BJ (cell line): ENCODE measurements at regions not wholly inside any gene's neighbourhood (a gene's known extent, or its start where the extent isn't known, plus 50 kb on each side); places are given as distances from the start of the nearest gene placed in this dataset.

Experiments
- CTCF ChIA-PET: fragments of 350-600 bp; formaldehyde crosslinking; extraction: SDS; loops from one replicate; lab custom pipeline; 2021; ENCODE audit warnings: antibody characterized with exemption, inconsistent platforms; lab: Yijun Ruan, JAX
- POLR2A ChIA-PET: fragments of 300-600 bp; sonication (Branson Sonifier 250); formaldehyde crosslinking; extraction: SDS; loops from one replicate; lab custom pipeline; 2021; ENCODE audit warnings: antibody characterized with exemption; lab: Charles Lee
- DNase-seq: peaks from one replicate; pipeline ENCODE4 v3.0.0-alpha.2; 2011; ENCODE audit warnings: low read depth
- H3K27me3 ChIP-seq: 2 replicates; pipeline ENCODE4 v1.6.0; 2011; ENCODE audit warnings: low read length; ENCODE audit not compliant: control insufficient read depth, insufficient read depth
- H3K36me3 ChIP-seq: 2 replicates; pipeline ENCODE4 v1.5.1; 2011; ENCODE audit warnings: low read length; ENCODE audit not compliant: control insufficient read depth, insufficient read depth
- H3K4me3 ChIP-seq: 2 replicates; pipeline ENCODE4 v1.5.1; 2011; ENCODE audit warnings: low read depth, mild to moderate bottlenecking, control low read depth, low read length
- TF ChIP-seq, protein P1 (sequence below): IDR thresholded peaks from 2 replicates; pipeline ENCODE4 v1.5.1; 2011; ENCODE audit warnings: low read depth, mild to moderate bottlenecking, control low read depth, inconsistent platforms, low read length, moderate library complexity; ENCODE audit not compliant: insufficient read depth

- CTCF ChIA-PET = no interaction called here
These were observed 260.5 kb downstream of the DLL1 start for GRCh38 chr6:170030284-170030815.

DNA sequence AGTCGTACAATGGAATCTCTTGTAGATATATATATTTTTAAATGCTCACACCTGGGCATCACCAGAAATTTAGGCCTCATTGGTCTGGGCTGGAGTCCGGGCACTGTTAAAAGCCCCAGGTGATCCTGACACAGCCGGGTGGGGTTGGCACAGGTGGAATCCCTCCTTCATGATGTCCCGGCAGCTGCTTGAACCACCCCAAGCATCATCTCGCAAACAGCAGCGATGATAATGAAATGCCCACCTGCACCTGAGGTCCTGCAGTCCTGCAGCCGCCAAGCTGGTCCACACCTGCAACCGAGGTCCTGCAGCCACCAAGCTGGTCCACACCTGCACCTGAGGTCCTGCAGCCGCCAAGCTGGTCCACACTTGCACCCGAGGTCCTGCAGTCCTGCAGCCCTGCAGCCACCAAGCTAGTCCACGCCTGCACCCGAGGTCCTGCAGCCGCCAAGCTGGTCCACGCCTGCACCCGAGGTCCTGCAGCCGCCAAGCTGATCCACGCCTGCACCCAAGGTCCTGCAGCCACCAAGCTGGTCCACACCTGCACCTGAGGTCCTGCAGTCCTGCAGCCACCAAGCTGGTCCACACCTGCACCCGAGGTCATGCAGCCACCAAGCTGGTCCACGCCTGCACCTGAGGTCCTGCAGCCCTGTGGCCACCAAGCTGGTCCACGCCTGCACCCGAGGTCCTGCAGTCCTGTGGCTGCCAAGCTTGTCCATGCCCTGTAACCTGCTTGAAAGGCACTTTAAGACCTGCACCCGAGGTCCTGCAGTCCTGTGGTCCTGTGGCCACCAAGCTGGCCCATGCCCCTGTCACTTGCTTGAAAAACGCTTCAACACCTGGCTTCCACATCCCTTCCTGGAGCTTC, 261.2 kb downstream of the DLL1 start:
- DNase-seq = no peak
- Histone ChIP-seq H3K36me3 (no peaks in the 10 kb centered on the region), H3K4me3 (no peak overlapping the region), H3K27me3 (no peaks in the 10 kb centered on the region)
- TF ChIP-seq, protein P1, sequence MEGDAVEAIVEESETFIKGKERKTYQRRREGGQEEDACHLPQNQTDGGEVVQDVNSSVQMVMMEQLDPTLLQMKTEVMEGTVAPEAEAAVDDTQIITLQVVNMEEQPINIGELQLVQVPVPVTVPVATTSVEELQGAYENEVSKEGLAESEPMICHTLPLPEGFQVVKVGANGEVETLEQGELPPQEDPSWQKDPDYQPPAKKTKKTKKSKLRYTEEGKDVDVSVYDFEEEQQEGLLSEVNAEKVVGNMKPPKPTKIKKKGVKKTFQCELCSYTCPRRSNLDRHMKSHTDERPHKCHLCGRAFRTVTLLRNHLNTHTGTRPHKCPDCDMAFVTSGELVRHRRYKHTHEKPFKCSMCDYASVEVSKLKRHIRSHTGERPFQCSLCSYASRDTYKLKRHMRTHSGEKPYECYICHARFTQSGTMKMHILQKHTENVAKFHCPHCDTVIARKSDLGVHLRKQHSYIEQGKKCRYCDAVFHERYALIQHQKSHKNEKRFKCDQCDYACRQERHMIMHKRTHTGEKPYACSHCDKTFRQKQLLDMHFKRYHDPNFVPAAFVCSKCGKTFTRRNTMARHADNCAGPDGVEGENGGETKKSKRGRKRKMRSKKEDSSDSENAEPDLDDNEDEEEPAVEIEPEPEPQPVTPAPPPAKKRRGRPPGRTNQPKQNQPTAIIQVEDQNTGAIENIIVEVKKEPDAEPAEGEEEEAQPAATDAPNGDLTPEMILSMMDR = no peak
- ChIA-PET CTCF (no interaction called here), POLR2A (no interaction called here)

More at GRCh38 chr6:170030284-170030815, 260.5 kb downstream of the DLL1 start:
- no peak for DNase-seq
- Histone ChIP-seq H3K36me3 (no peaks in the 10 kb centered on the region), H3K4me3 (no peak overlapping the region), H3K27me3 (no peaks in the 10 kb centered on the region)
- TF ChIP-seq, protein P1 = no peak
- POLR2A ChIA-PET = no interaction called here

DNA sequence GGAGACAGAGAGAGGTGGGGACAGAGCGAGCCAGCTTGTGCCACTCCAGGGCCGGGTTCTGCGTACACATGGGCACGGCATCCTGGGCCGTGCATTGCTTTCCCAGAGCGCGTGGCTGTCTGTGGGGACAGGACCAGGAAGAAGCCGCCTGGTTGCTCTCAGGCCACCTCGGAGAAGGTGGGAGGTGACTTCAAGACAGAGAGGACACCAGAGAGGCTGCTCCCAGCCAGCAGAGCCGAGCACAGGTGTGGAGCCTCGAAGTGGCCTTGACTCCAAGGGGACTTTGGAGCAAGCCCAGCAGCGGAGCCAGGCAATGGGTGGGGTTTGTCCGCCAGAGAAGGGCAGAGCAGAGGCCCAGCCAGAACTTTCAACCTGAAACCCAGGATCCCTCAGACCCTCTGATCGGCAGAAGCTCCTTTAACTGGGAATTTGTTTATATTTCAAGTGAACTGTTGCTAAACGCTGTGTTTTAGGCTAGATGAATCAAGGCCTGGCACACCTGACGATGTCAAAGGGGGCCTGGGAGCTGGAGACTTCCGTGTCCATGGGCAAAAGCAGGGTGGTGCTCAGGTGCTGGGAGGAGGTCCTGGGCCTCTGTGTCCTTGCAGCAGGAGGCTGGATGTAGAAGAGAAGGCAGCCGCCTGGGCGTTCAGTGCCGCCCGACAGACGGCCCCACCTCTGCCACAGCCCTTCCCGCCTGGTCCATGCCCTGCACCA, 262.1 kb downstream of the DLL1 start:
- Histone ChIP-seq H3K4me3 (no peak overlapping the region), H3K27me3 (no peaks in the 10 kb centered on the region), H3K36me3 (no peaks in the 10 kb centered on the region)
- DNase-seq = no peak
- ChIA-PET POLR2A (no interaction called here), CTCF (no interaction called here)
- TF ChIP-seq, protein P1 = no peak

DNA sequence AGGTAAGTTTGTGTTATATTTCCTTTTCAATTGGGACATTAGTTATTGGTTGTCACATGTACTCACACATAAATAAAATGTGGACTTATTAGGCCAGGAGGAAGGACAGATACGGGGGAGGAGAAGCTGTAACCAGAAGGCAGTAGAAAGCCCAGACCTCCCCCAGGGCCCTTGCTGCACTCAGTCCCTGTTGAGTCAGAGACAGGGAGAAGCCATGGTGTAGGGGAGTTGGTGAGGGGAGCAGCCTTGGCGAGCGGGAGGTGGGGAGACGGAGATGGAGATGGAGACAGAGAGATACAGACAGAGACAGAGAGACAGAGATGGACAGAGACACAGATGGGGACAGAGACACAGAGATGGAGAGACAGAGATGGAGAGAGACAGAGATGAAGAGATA, 263.2 kb downstream of the DLL1 start:
- POLR2A ChIA-PET = no interaction called here
- H3K36me3 ChIP-seq = no peaks in the 10 kb centered on the region
- CTCF ChIA-PET = no interaction called here
- H3K27me3 ChIP-seq = no peaks in the 10 kb centered on the region
- H3K4me3 ChIP-seq = no peak overlapping the region
- DNase-seq = no peak
- TF ChIP-seq, protein P1 = no peak
